Fibroblast of villous mesenchyme (primary cell): ENCODE measurements at regions not wholly inside any gene's neighbourhood (a gene's known extent, or its start where the extent isn't known, plus 50 kb on each side); places are given as distances from the start of the nearest gene placed in this dataset.

Experiments
- DNase-seq: peaks from one replicate; pipeline ENCODE4 v3.0.0-alpha.2; 2010; ENCODE audit warnings: low read depth
- H3K4me3 ChIP-seq: 2 replicates; pipeline ENCODE4 v1.5.1; 2011; ENCODE audit warnings: low read depth, mild to moderate bottlenecking, low read length
- TF ChIP-seq, protein P1 (sequence below): IDR thresholded peaks from 2 replicates; pipeline ENCODE4 v1.5.1; 2012; ENCODE audit warnings: low read depth, mild to moderate bottlenecking, low read length; ENCODE audit not compliant: insufficient read depth

DNA sequence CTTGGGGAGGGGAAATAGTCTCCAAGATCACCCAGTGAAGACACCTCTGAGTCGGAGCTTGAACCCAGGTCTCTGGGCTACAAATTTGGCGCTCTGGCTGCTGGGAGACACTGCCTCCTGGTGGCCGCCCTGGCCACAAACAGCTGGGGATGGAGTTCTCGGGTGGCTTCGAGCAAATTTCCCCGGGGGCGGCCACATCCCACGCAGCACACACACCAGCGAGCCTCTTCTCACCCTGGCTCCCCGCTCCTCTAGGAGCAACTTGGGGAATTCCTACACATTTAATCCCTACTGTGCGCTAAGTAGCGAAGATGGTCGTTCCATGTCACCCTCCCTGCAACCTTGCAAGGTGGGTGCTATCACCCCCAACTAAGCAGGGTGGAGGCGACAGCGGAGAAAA, 66.2 kb upstream of the BEGAIN start:
- TF ChIP-seq, protein P1, sequence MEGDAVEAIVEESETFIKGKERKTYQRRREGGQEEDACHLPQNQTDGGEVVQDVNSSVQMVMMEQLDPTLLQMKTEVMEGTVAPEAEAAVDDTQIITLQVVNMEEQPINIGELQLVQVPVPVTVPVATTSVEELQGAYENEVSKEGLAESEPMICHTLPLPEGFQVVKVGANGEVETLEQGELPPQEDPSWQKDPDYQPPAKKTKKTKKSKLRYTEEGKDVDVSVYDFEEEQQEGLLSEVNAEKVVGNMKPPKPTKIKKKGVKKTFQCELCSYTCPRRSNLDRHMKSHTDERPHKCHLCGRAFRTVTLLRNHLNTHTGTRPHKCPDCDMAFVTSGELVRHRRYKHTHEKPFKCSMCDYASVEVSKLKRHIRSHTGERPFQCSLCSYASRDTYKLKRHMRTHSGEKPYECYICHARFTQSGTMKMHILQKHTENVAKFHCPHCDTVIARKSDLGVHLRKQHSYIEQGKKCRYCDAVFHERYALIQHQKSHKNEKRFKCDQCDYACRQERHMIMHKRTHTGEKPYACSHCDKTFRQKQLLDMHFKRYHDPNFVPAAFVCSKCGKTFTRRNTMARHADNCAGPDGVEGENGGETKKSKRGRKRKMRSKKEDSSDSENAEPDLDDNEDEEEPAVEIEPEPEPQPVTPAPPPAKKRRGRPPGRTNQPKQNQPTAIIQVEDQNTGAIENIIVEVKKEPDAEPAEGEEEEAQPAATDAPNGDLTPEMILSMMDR = peak; percentile 33
- H3K4me3 ChIP-seq = no peak overlapping the region
- DNase-seq = no peak

- TF ChIP-seq, protein P1 = no peak
- no peak for DNase-seq
- no peak overlapping the region for H3K4me3 ChIP-seq
Measured at GRCh38 chr14:100654025-100654813, 67.0 kb upstream of the BEGAIN start.

DNA sequence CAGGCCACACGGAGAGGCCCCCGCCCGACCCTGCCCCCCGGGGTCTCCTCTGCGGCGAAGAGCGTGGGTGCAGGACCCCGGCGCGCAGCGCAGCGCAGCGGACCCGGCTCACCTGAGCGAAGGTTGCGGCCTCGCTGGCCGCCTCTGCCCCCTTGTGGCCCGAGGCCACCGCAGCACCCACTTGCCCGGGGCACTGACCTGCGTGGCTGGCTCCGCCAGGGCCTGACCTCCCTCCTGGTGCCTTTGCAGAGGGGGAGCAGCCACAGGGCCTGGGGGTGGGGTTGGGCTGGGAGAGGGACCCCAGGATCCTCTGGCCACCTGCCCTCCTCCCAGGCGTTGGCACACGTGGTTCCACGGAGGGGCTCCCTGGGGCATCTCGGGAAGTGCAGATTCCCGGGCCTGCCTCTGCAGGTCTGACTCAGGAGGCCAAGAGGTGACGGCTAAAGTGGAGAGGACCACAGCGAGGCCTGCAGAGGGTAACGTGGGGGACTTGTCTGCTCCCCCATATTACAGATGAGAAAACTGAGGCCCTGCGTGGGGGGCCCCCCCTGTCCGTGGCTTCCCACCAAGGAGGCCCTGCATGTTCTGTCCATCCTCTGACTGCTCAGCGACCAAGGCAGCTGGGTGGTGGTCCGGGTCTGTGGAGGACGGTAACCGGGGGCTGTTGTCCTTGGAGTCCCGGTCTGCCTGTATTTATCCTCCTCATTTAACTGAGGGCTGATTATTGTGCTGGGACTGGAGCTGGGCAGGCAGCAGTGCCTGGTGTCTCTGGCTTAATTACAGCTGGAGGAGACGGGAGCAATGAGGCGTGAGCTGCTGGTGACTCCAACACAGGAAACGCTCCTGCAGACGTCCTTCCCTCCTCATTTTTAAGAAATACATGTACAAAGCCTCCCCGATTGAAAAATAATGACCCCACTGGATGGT, 67.9 kb upstream of the BEGAIN start:
- no peak overlapping the region for H3K4me3 ChIP-seq
- TF ChIP-seq, protein P1 = peak; percentile 48
- DNase-seq = no peak

GRCh38 chr14:100655741-100656085, 68.5 kb upstream of the BEGAIN start:
- TF ChIP-seq, protein P1 = no peak
- DNase-seq = no peak
- H3K4me3 ChIP-seq = no peak overlapping the region

GRCh38 chr14:100656996-100657395, 69.7 kb upstream of the DLK1 start:
- DNase-seq = no peak
- H3K4me3 ChIP-seq = no peak overlapping the region
- TF ChIP-seq, protein P1 = no peak

GRCh38 chr14:100657780-100658179, 68.9 kb upstream of the DLK1 start:
- no peak for DNase-seq
- TF ChIP-seq, protein P1 = no peak
- H3K4me3 ChIP-seq = no peak overlapping the region
